Tongue (tissue), 1 donor: ENCODE measurements at regions not wholly inside any gene's neighbourhood (a gene's known extent, or its start where the extent isn't known, plus 50 kb on each side); places are given as distances from the start of the nearest gene placed in this dataset.
A peak's percentile ranks its signal among the peaks of the same experiment; 100 is the strongest.

Experiments used
- DNase-seq: peaks from one replicate; pipeline ENCODE4 v3.0.0-alpha.2; 2015

DNA sequence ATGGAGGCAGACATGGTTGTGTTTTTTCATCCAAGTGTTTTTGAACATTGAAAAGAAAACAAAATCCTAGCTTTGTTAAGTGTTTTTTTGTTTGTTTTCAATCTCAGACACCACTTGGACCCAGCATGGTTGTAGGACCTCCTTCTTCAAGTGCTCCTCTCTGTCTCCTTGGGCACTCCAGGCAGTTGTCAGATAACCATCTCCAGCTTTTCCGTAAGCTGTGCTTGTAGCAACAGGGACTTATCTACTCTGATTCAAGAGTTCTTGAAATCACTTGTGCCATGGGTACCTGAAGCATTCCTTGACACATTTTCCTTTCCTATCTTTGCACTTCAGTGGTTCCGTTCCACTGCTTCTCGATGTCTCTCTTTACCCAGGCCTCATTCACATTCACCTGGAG, 334.9 kb upstream of the DDX53 start:
- DNase-seq = no peak

- no peak for DNase-seq
Observed at GRCh38 chrX:22665818-22666217, 333.9 kb upstream of the DDX53 start.

GRCh38 chrX:22666441-22666840, 333.3 kb upstream of the DDX53 start:
- DNase-seq = peak; percentile 7

- no peak for DNase-seq
Observed at GRCh38 chrX:22674932-22675331, 324.8 kb upstream of the DDX53 start.

- peak; percentile 77 for DNase-seq
Observed at GRCh38 chrX:22686138-22686541, 313.6 kb upstream of the DDX53 start.

- no peak for DNase-seq
Observed at GRCh38 chrX:22689290-22689689, 310.5 kb upstream of the DDX53 start.

DNA sequence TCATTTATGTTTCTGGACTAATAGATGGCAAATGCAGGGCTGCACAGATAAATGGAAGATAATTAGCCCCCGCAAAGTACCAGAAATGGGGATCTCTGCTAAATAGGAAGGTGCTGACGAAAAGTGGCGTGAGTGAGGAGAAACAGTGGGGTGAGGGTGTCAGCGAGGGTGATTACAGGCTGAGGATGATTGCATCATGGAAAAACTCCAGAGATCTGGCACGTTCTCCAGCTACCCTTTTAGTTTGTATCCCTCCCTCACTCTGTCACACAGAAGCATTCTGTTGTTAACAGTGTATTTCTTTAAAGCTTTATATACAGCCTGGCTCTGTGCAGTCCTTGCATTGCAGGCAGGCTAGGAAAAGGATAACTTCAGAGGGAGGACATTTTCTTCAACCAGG, 309.6 kb upstream of the DDX53 start:
- no peak for DNase-seq

GRCh38 chrX:22691966-22692565, 307.7 kb upstream of the DDX53 start:
- no peak for DNase-seq

- DNase-seq = no peak
Observed at GRCh38 chrX:22698151-22698550, 301.6 kb upstream of the DDX53 start.

- peak; percentile 84 for DNase-seq
Observed at GRCh38 chrX:22699581-22700091, 300.1 kb upstream of the DDX53 start.

GRCh38 chrX:22712942-22713341, 286.8 kb upstream of the DDX53 start:
- DNase-seq = no peak

DNA sequence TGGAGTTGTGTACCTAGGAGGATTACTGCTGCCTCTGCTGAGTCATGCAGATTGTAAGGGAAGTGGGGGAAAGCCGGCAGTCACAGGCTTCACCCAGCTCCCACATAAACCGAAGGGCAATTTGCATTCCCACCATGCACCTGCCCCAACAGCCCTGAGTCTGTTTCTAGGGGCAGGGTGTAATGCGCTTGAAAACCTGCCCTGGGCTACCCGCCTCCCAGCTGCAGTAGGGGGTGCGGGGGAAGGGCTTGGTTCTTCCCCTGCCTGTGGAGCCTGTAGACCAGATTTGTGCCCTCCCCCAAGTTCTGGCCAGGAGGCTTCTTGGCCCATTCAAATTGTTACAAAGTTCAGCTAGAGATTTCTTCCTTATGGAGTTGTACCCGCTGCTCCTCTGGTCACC, 269.2 kb upstream of the DDX53 start:
- no peak for DNase-seq

- DNase-seq = peak; percentile 0
Observed at GRCh38 chrX:22737541-22737940, 262.2 kb upstream of the DDX53 start.

GRCh38 chrX:22739276-22739675, 260.5 kb upstream of the DDX53 start:
- DNase-seq = no peak

- DNase-seq = no peak
Observed at GRCh38 chrX:22740836-22741235, 258.9 kb upstream of the DDX53 start.

DNA sequence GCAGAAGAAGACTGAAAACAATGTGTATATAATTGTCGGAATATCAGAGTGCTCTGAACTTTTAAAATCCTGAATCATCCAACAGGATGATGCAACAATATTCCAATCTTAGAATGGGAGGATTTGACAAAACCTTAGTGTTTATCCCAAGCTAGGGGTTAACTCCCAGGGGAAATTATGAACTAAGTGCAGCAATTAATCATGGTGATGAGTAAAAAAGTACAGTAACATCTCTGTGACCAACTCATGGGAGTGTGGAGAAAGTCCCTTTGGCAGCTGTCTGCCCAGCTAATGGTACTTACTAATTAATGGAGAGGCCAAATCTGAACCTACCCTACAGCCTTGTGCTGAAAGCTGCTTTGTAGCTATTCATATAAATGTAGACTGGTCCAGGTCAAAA, 257.6 kb upstream of the DDX53 start:
- no peak for DNase-seq

DNA sequence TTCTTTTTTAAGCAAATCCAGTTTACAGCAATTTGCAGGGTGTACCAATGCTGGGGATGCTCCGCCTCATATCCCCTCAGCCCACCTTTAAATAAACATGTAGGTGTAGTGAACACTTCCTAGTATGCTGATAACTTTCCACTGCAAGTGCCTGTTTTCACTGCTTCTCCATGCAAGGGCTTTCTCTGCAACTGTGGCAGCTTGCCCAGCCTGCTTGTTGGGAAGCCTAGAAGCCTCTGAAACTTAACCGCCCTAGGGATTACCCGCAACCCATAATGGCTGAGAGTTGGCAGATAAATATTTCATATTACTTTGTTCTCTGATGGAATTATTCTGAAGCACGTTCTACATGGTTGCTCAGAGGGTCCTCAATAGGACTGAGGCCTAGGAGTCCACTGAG, 253.7 kb upstream of the DDX53 start:
- DNase-seq = peak; percentile 6

GRCh38 chrX:22748093-22748999, 251.4 kb upstream of the DDX53 start:
- peak; percentile 70 for DNase-seq

DNA sequence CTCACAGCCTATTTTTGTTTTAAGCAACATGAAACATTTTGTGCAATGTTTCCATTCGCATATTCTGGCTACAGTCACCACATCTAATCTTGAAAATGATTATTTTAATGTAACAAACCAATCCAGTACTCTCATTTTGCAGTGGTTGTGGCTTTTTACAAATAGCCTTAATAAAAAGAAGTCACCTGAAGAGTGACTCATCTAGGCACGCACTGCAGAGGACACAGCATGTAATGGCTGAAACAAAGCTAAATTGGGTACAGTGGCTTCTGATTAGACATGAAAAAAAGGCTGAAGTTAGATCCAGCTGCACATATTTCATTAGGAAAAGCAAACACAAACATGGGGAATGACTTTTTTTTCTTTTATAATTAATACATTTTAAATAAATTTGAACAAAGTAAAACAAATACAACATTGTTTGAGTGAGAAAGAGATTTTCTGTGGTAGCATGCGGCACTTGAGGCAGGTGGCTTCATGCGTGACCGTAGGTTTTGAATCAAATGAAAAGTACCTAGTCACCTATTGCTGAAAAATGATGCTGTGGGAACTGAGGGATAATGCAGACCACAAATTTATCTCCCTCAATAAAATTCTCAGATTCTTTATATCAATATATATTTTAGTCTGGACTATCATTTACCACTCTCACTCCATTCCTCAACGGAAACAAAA, 240.8 kb upstream of the DDX53 start:
- no peak for DNase-seq

DNA sequence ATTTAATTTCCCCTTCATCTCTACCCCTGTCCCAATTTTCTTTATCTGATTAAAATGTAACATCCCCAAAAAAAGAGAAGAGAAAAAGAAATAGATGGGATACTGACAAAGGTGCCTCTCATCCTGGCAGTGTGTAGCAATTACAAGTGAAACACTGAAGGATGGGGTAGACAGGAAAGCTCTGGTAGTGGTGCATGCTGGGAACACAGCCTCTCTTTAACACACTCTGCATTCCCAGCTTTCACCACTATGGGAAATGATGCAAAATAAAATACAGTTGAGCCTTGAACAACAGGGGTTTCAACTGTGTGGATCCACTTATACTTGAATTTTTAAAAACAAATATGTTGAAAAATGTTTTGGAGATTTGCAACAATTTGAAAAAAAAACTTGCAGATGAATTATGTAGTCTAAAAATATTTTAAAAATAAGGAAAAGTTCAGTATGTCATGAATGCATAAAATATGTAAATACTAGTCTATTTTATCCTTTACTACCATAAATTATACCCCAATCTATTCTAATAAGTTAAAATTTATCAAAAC, 239.2 kb upstream of the DDX53 start:
- no peak for DNase-seq

- no peak for DNase-seq
Observed at GRCh38 chrX:22788221-22788620, 211.5 kb upstream of the DDX53 start.

DNA sequence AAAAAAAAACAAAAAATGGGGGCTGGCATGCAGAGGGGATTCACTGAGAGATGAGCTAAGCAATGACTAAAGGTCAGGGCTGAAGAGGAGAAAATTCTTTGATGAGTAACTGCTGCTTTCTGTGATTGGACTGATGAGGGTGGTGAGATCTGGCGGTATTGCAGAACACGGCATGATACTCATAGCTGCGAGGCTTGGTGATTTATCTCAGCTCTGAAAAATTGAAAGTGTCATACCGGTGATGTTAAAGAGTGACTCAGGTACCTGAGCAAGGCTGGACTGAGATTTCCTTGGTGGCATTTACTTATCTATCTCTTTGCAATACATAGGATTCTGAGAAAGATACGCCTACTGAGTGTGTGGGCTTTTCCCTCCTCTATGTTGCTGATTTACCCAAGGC, 204.1 kb upstream of the DDX53 start:
- DNase-seq = no peak

DNA sequence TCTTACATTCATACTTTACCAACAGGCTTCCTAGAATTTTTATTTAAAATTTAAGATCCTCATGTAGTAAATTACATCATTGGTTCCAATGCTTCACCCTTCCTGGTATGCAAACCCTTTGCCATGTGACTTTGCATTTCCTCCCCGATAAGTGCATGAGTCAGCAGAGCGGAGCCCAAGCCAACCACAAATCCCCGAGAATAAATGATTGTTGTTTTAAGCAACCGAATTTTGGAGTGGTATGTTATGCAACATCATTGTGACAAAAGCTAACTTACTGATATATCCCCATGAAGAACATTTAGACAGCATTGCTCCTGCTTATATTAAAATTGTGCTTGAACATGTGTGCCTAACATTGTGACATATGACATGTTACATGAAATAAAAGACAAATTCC, 199.4 kb upstream of the DDX53 start:
- no peak for DNase-seq
